Gastroesophageal sphincter (tissue), 4 donors: ENCODE measurements at regions not wholly inside any gene's neighbourhood (a gene's known extent, or its start where the extent isn't known, plus 50 kb on each side); places are given as distances from the start of the nearest gene placed in this dataset.

ENCODE experiments used
- ATAC-seq: fragments of 150-250 bp; one replicate; pipeline ENCODE4 v1.9.1; 2016; ENCODE audit warnings: mild to moderate bottlenecking, moderate library complexity
- H3K27ac ChIP-seq, 4 donors: fragments of 200-600 bp; sonication (generic) in 3 of 4; 1 replicate in 3 of 4; 2 replicates in 1 of 4; pipeline ENCODE4 v1.5.1; 2016 to 2019
- H3K27me3 ChIP-seq: fragments of 200-600 bp; sonication (generic); one replicate; pipeline ENCODE4 v1.5.1; 2019
- H3K36me3 ChIP-seq, 2 donors: fragments of 200-600 bp; sonication (generic); one replicate each; pipeline ENCODE4 v1.5.1; 2019; ENCODE audit warnings: control low read depth in 1 of 2
- H3K4me1 ChIP-seq, 3 donors: fragments of 200-600 bp; sonication (generic); 1 replicate in 2 of 3; 2 replicates in 1 of 3; pipeline ENCODE4 v1.5.1; 2016 to 2019; ENCODE audit warnings: control low read depth in 2 of 3
- H3K4me3 ChIP-seq, 2 donors: fragments of 200-600 bp; sonication (generic); one replicate each; pipeline ENCODE4 v1.5.1; 2019; ENCODE audit warnings: mild to moderate bottlenecking in 1 of 2, moderate library complexity in 1 of 2
- H3K9me3 ChIP-seq, 3 donors: fragments of 200-600 bp; sonication (generic); one replicate each; pipeline ENCODE4 v1.5.1; 2017 to 2019; ENCODE audit warnings: control low read depth in 2 of 3
- CTCF ChIP-seq, 4 experiments: fragments of 200-600 bp in 2 of 4; fragments of 450-650 bp in 2 of 4; sonication (generic) in 1 of 4; IDR thresholded peaks; one replicate each; pipeline ENCODE4 v1.5.1; 2017 to 2019; ENCODE audit warnings: antibody characterized with exemption in 4 of 4, mild to moderate bottlenecking in 2 of 4, moderate library complexity in 2 of 4
- EP300 ChIP-seq: sonication (generic); formaldehyde crosslinking; IDR thresholded peaks from one replicate; pipeline ENCODE4 v1.6.1; 2017; ENCODE audit warnings: antibody characterized with exemption, mild to moderate bottlenecking
- POLR2A ChIP-seq, 2 donors: fragments of 450-650 bp; IDR thresholded peaks; one replicate each; pipeline ENCODE4 v1.6.1; 2017; ENCODE audit warnings: antibody characterized with exemption in 2 of 2, mild to moderate bottlenecking in 2 of 2, moderate library complexity in 1 of 2
- POLR2AphosphoS5 ChIP-seq: sonication (generic); formaldehyde crosslinking; IDR thresholded peaks from one replicate; pipeline ENCODE4 v1.6.1; 2017; ENCODE audit warnings: antibody characterized with exemption
- WGBS, 2 donors: methylation state at CpG; one replicate each; pipeline ENCODE4 v1.1.5; 2018; ENCODE audit warnings: low coverage in 1 of 2; 5-methylcytosine and 5-hydroxymethylcytosine counted together
- small RNA-seq, 4 donors: library from RNA; depleted of rRNA; stranded (forward); fragments of <200 nt; gene quantifications; one replicate each; pipeline ENCODE3, GENCODE V24; 2016

DNA sequence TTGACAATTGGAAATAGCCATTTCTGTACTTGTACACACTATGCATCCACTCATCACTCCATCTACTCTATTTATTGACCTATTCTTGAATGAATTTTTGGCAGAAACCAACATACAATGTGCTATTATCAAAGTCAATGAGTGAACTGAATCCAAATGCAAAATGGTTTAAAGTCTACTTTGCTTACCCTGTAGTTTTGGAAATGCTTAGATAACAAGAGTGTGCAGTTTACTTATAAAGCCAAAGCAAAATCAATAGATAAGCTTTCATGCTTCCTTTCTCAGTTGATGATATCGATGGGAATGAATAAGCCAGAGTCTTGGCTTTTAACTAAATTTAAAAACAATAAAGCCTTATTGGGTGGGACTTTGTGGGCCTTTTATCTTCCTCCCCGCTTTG lies 58.9 kb upstream of the SPANXB1 start:
- Histone ChIP-seq H3K27ac (no peak overlapping the region), H3K36me3 (no peaks in the 10 kb centered on the region), H3K4me3 (no peak overlapping the region), H3K4me1 (no peaks in the 10 kb centered on the region), H3K27me3 (no peaks in the 10 kb centered on the region), H3K9me3 (no peaks in the 10 kb centered on the region)
- ATAC-seq: no peak
- no peak for TF ChIP-seq EP300
- TF ChIP-seq POLR2AphosphoS5: no peak
- TF ChIP-seq CTCF (IDR thresholded peaks at IDR 0.05): no peak
- no peak for TF ChIP-seq POLR2A (IDR thresholded peaks at IDR 0.05)
- WGBS, 2 donors: 70 to 100% methylated on average over 1 to 2 of the region's 2 CpGs

GRCh38 chrX:140944710-140945109 lies 57.7 kb upstream of the SPANXB1 start:
- Histone ChIP-seq H3K4me3 (no peak overlapping the region), H3K27me3 (no peaks in the 10 kb centered on the region), H3K36me3 (no peaks in the 10 kb centered on the region), H3K27ac (no peak overlapping the region), H3K9me3 (no peaks in the 10 kb centered on the region), H3K4me1 (no peaks in the 10 kb centered on the region)
- no peak for ATAC-seq
- TF ChIP-seq CTCF (IDR thresholded peaks at IDR 0.05): no peak
- TF ChIP-seq EP300: no peak
- no peak for TF ChIP-seq POLR2AphosphoS5
- TF ChIP-seq POLR2A (IDR thresholded peaks at IDR 0.05): no peak
- WGBS, 2 donors: 67 to 86% methylated on average over 3 of the region's 3 CpGs

GRCh38 chrX:140948827-140949226 lies 53.6 kb upstream of the SPANXB1 start:
- H3K9me3 ChIP-seq: no peaks in the 10 kb centered on the region
- no peaks in the 10 kb centered on the region for H3K27me3 ChIP-seq
- no peak for ATAC-seq
- H3K4me1 ChIP-seq: no peaks in the 10 kb centered on the region
- TF ChIP-seq POLR2A (IDR thresholded peaks at IDR 0.05) (no peak), POLR2AphosphoS5 (no peak), EP300 (no peak), CTCF (IDR thresholded peaks at IDR 0.05) (no peak)
- 42 to 67% methylated on average over 4 to 5 of the region's 5 CpGs for WGBS, 2 donors
- H3K4me3 ChIP-seq: no peak overlapping the region
- no peaks in the 10 kb centered on the region for H3K36me3 ChIP-seq
- H3K27ac ChIP-seq: no peak overlapping the region

DNA sequence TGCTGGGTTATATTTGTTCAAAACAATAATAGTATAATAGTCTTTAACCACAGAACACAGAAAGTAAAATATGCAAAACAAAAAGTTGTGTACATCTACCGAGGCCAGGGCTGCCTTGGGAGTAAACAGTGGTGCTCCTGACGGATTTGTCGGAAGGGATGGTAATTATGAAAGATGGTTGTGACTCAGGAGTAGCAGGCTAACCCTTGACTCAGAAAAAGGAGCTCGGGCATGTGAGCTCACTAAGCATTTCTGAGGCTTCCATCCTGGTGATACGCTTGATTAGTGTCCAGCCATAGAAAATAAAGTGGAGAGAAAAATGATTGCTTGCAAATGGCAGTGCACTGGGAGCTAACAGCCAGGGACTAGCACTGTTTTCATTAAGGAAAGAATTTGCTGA lies 53.2 kb upstream of the SPANXB1 start:
- no peak overlapping the region for H3K27ac ChIP-seq
- H3K4me3 ChIP-seq: no peak overlapping the region
- WGBS, 2 donors: 59% methylated on average over 5 of the region's 5 CpGs; no CpG with 5 or more reads in 1 of the 2 donors
- no peaks in the 10 kb centered on the region for H3K36me3 ChIP-seq
- TF ChIP-seq POLR2A (IDR thresholded peaks at IDR 0.05) (no peak), EP300 (no peak), POLR2AphosphoS5 (no peak), CTCF (IDR thresholded peaks at IDR 0.05) (no peak)
- H3K9me3 ChIP-seq: no peaks in the 10 kb centered on the region
- no peaks in the 10 kb centered on the region for H3K4me1 ChIP-seq
- H3K27me3 ChIP-seq: no peaks in the 10 kb centered on the region
- no peak for ATAC-seq

Small RNA genes in the stretch of these regions (small RNA-seq; reads per million reads assigned to genes)
- gene MIR320D2: 0 to 0.55 (median 0.30) reads per million in 4 donors
